NB4 (cell line): ENCODE measurements at regions not wholly inside any gene's neighbourhood (a gene's known extent, or its start where the extent isn't known, plus 50 kb on each side); places are given as distances from the start of the nearest gene placed in this dataset.

Experiments
- DNase-seq: peaks from one replicate; pipeline ENCODE4 v3.0.0; 2010; ENCODE audit warnings: low read depth
- H3K4me3 ChIP-seq: one replicate; pipeline ENCODE4 v1.5.1; 2011; ENCODE audit warnings: mild to moderate bottlenecking, low read depth, low read length, moderate library complexity
- CTCF ChIP-seq: IDR thresholded peaks from one replicate; pipeline ENCODE4 v1.5.1; 2012; ENCODE audit warnings: low read depth, low read length
- MAX ChIP-seq: IDR thresholded peaks from 2 replicates; pipeline ENCODE4 v1.6.1; 2011; ENCODE audit warnings: low read depth, low read length
- MYC ChIP-seq: IDR thresholded peaks from 2 replicates; pipeline ENCODE4 v1.6.1; 2011; ENCODE audit warnings: low read depth, low read length
- POLR2A ChIP-seq: IDR thresholded peaks from 2 replicates; pipeline ENCODE4 v1.6.1; 2011; ENCODE audit warnings: mild to moderate bottlenecking; ENCODE audit not compliant: insufficient read length; ENCODE audit errors: extremely low read depth

GRCh38 chrX:15963858-15964257 lies 109.2 kb upstream of the AP1S2 start:
- DNase-seq, result no peak
- no peak for TF ChIP-seq CTCF
- TF ChIP-seq POLR2A, result no peak
- no peak for TF ChIP-seq MAX
- TF ChIP-seq MYC, result no peak
- no peak overlapping the region for H3K4me3 ChIP-seq

- H3K4me3 ChIP-seq, result no peak overlapping the region
- no peak for DNase-seq
- no peak for TF ChIP-seq MAX
- no peak for TF ChIP-seq CTCF
- TF ChIP-seq POLR2A, result no peak
- TF ChIP-seq MYC, result no peak
These were observed 105.6 kb upstream of the AP1S2 start for GRCh38 chrX:15960237-15960636.

GRCh38 chrX:15956681-15957080 lies 102.1 kb upstream of the AP1S2 start:
- no peak for DNase-seq
- TF ChIP-seq MAX (no peak), POLR2A (no peak), CTCF (no peak), MYC (no peak)
- H3K4me3 ChIP-seq, result no peak overlapping the region

GRCh38 chrX:15953801-15954200 lies 99.2 kb upstream of the AP1S2 start:
- no peak overlapping the region for H3K4me3 ChIP-seq
- TF ChIP-seq CTCF, result no peak
- no peak for TF ChIP-seq MYC
- no peak for TF ChIP-seq POLR2A
- TF ChIP-seq MAX, result no peak
- no peak for DNase-seq

- no peak for DNase-seq
- no peak overlapping the region for H3K4me3 ChIP-seq
- no peak for TF ChIP-seq MAX
- TF ChIP-seq MYC, result no peak
- TF ChIP-seq CTCF, result no peak
- TF ChIP-seq POLR2A, result no peak
These were observed 97.6 kb upstream of the AP1S2 start for GRCh38 chrX:15952212-15952611.

- H3K4me3 ChIP-seq, result no peak overlapping the region
- TF ChIP-seq MAX (no peak), POLR2A (no peak), MYC (no peak), CTCF (no peak)
- DNase-seq, result no peak
These were observed 93.7 kb upstream of the AP1S2 start for GRCh38 chrX:15948318-15948660.
